Fibroblast of skin of right quadriceps (primary cell): ENCODE measurements at regions not wholly inside any gene's neighbourhood (a gene's known extent, or its start where the extent isn't known, plus 50 kb on each side); places are given as distances from the start of the nearest gene placed in this dataset.
"Not testable (repeated sequence)": the region's sequence is repeated elsewhere in the genome, so short reads cannot be mapped to it uniquely, and the experiment has no call there.

Experiments used
- DNase-seq: peaks from one replicate; pipeline ENCODE4 v3.0.0-alpha.2; 2013

DNA sequence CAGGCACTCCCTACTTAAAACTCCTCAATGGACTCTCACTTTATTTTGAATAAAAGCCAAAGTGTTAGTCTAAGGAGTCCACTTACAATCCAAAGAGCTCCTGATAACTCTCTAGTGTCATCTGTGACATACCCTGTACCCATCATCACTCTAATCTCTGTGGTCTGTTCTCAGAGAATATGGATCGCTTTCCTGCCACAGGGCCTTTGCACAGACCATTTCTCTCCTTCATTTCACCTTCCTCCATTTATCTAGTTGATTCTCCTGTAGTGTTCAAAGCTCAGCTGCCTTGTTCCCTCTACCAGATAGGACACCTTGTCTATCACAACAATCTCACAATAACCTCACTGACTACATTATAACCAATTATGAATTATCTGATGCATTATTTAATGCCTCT, 185.4 kb upstream of the KBTBD8 start:
- no peak for DNase-seq

DNA sequence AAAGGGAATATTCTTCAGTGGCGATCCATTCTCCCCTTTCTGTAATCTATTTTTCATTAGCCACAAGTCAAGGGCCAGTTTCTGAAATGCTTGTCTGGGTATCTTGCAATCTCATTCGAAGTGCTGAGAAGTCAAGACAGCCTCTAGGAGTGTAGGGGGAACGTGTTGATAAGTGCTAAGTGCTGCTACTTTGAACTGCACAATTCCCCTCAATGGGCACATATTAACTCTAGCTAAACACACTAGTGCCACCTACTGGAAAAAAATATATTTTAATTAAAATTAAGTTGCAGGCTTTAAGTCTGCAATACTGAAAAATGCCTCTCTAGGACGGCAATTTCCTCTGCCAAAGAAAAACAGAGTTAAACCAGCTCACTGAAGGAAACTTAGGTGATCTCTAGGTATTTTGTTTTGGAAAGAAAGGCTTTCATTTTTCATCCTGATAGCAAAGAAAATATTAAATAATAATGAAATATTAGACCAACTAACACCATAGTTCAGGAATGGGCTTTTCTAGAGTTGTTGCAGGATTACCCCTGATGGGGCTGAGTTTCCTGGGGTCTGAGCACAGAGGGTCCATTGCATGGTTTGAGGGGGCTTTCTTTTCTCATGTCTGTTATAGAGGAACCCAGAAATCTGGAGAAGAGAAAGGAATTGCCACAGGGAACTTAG, 181.9 kb upstream of the KBTBD8 start:
- DNase-seq: peak; percentile 66

DNA sequence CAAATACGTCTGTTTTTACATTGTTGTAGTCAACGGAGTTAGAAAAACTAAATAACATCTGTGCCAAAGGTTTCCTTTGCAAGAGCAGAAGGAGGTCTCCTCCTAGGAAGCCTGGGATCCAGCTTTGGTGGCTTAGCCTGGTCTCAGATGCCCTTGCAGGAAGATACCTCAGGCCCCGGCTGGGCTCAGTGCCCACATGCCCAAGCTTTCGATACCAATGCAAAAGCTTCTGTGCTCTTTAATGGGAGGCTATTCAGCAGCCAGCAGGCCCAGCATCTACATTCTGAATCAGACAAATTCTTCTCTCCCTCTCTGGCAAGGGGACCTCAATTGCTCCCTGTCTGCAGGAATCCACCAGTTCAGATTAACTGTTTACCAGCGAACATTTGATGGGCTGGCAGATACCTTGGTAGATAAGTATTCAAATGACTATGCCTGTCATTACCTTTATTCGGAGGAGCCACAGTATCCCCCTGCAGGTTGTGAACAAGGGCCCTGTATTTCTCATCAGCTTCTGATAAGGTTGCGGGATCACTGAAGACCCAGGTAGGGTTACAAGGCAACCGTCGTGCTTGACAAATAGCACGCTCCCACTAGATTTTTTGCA, 180.1 kb upstream of the KBTBD8 start:
- no peak for DNase-seq

- no peak for DNase-seq
These were observed 178.1 kb upstream of the KBTBD8 start for GRCh38 chr3:66819993-66820501.

GRCh38 chr3:66822186-66823008, 175.7 kb upstream of the KBTBD8 start:
- DNase-seq: peak; percentile 55

DNA sequence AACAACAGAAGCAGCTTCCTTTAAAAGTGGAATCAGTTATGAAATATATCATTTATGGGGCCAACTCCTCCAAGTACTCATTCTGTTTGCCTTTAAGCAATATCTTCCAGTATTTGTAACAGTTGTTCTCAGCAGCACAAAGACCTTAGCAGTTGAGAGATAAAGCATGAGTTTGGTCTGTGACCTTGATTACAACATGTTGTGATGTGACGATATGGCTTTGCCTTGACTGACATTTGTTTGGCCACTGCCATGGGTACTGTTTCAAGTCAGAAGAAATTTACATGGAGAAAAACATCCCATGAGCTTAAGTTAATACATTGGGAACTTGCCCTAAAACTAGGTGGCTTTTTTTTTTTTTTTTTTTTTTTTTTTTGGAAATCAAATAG, 175.1 kb upstream of the KBTBD8 start:
- no peak for DNase-seq

- no peak for DNase-seq
These were observed 174.6 kb upstream of the KBTBD8 start for GRCh38 chr3:66823532-66823931.

- no peak for DNase-seq
These were observed 172.7 kb upstream of the KBTBD8 start for GRCh38 chr3:66825375-66825774.

DNA sequence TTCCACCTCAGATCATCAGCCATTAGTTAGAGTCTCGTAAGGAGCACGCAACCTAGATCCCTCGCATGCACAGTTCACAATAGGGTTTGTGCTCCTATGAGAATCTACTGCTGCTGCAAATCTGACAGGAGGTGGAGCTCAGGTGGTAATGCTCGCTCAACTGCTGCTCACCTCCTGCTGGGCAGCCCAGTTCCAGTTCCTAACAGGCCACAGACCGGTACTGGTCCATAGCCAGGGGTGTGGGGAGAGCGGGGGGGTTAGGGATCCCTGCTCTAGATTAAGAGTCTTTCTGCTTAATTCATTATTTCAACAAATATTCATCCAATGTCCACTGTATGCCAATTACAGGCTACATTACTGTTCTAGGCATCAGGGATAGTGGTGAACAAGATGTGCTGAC, 170.4 kb upstream of the KBTBD8 start:
- DNase-seq: no peak

GRCh38 chr3:66828303-66828702, 169.8 kb upstream of the KBTBD8 start:
- DNase-seq: no peak

DNA sequence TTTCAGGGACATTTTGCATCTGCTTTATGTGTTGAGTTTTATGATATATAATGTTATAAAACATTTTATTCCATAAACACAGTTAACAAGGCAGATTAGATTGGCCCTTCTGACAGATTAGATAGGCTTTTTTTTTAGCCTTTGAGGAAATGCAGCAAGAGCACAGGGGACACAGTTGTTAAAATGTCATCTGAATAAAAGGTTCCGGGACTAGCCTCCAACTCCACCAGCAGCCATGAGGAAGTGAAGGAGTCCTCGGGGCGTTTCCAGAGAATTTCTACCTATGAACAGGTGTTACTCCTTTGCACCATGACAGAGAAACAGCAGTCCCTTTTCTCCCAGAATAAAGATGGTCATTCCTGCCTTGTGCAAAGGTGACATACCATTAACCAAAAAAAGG, 167.8 kb upstream of the KBTBD8 start:
- no peak for DNase-seq

GRCh38 chr3:66831931-66832330, 166.2 kb upstream of the KBTBD8 start:
- DNase-seq: no peak

DNA sequence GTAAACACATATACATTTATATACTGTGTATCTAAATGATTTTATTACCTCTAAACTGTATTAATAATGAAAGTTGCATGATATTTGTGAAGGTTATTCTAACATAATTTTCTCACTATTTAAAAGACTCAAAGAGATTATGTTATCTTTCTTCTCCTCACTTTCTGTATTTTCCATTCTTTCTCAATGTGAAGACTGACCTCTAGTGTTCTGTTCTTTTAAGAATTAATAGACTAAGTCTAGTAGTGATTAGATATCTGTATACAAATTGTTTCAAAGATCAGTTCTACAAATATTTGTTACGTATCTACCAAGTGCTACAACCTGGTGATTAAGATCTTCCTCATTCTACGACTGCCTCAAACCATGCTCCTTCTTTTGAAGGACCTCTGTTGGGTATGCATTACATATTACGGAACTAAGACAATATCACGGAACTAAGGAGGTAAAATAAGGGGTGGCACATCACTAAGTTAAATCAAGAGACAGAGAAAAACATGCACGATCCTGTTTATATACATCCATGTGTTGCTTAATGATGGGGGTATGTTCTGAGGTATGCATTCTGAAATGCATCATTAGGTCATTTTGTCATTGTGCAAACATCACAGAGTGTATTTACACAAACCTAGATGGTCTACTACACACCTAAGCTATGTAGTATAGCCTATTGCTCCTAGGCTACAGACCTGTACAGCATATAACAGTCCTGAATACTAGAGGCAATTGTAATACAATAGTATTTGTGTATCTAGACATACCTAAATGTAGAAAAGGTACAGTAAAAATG, 161.5 kb upstream of the KBTBD8 start:
- DNase-seq: no peak

DNA sequence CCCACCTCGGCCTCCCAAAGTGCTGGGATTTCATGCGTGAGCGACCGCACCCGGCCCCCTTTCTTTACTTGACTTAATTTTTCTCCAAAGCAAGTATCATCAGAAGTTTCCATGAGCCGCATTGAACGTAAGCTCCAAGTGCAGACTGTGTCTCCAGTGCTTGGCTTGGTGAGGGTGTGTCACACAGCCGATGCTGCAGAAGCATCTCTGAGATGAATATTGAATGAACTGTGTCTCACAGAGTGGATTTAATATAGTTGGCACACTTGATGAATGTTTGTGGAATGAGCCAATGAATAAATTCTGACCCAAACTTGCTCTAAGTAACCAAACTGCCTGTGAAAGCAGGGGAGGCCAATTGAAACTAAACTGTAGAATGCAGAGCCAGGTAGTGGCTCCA, 159.4 kb upstream of the KBTBD8 start:
- DNase-seq: no peak

- DNase-seq: no peak
These were observed 158.6 kb upstream of the KBTBD8 start for GRCh38 chr3:66839508-66839907.

- DNase-seq: not testable (repeated sequence)
These were observed 155.2 kb upstream of the KBTBD8 start for GRCh38 chr3:66842761-66843464.

DNA sequence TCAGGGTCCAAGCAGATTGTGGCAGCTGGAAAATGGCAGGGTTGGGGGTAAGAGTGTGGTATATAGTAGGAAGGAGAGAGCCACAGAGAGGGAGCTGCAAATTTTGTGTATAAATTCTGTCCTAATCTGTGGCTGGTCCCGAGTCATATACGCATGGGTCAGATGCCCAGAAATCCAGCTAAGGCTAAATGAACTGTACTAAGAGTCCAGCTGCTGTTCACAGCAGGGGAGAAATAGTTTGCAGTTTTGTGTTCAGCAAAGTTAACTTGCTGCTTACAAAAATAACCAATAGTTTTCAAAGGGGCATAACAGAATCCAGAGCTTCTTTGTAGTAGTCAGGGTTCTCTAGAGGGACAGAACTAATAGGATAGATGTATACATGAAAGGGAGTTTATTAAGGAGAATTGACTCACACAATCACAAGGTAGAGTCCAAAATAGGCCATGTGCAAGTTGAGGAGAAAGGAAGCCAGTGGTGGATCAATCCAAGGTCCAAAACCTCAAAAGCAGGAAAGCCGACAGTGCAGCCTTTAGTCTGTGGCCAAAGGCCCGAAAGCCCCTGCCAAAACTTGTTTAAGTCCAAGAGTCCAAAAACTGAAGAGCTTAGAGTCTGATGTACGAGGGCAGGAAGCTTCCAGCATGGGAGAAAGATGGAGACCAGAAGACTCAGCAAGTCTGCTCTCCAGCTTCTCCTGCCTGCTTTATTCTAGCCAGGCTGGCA, 146.1 kb upstream of the KBTBD8 start:
- no peak for DNase-seq

- no peak for DNase-seq
These were observed 143.4 kb upstream of the KBTBD8 start for GRCh38 chr3:66854601-66855151.

GRCh38 chr3:66856533-66856932, 141.6 kb upstream of the KBTBD8 start:
- DNase-seq: no peak

DNA sequence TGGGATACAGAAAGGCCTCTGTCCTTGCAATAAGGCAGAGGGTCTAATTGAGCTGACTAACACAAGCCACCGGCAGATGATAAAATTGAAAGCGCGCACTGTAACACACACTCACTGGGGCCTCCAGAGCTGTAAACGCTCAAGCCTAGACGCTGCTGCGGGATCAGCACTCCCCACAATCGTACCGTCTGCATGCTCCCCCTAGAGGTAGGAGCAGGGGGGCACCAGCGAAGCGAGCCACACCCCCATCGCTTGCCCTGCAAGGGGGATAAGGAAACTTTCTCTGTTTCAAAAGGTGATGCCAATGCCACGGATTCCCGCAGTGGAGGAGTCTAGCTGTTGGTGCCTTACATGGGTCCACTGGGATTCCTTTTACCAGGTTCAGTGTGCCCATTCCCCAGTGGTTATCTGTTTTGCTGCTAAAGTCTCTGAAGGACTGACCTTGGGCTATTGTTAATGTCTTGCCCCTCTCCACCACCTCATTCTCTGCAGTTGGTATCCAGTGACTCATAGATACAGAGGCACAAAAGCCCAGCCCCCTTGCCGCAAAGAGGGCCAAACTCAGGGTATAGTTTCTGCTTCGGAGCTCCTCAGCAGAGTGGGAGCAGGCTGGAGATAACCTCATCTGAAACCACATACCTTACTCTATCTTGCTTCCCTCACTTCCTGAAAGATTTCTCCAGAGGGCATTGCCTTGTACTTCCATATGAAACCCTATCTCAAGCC, 139.3 kb upstream of the KBTBD8 start:
- no peak for DNase-seq

DNA sequence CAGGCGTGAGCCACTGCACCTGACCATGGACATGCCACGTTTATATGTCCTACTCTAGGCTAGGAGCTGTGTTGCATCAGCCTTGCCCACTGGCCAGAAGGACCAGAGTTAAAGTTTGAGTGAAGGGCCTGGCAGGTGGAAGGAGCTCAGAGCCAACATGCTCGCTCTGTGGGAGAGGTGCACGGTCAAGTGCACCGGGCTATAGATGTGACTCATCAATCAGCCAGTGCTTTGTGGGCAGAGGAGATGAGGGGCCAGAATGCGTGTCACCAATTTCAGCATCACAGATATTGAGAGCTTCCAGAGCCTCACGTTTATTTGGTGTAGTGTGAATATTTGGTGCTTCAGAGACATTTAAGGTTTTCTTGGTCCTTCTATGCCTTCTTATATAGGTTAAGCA, 137.3 kb upstream of the KBTBD8 start:
- no peak for DNase-seq
